ENCODE measurements at regions not wholly inside any gene's neighbourhood (a gene's known extent, or its start where the extent isn't known, plus 50 kb on each side); places are given as distances from the start of the nearest gene placed in this dataset.

GRCh38 chr13:58908019-58908679 is 1255.6 kb downstream of the DIAPH3 start:
- H3K27me3 Mint-ChIP-seq (ENCODE audit: low read depth) = no peaks in the 10 kb centered on the region
- no peaks in the 10 kb centered on the region for H4K20me1 ChIP-seq (ENCODE audit: control insufficient read depth, insufficient read depth, insufficient read length)

More at GRCh38 chr13:58908019-58908679, 1255.6 kb downstream of the DIAPH3 start:
- Histone ChIP-seq H3K27ac (ENCODE audit: insufficient read length, low read depth, low read length) (no peak overlapping the region), H3K4me2 (ENCODE audit: insufficient read depth, insufficient read length, low read length) (no peak overlapping the region), H3K9me3 (ENCODE audit: control insufficient read depth, low read depth, low read length) (no peaks in the 10 kb centered on the region), H3K14ac (ENCODE audit: insufficient read depth, low read length) (no peak overlapping the region), H3K9ac (ENCODE audit: extremely low read depth, insufficient read length, low read length) (no peak overlapping the region), H2AK5ac (ENCODE audit: insufficient read length, low read length) (no peak overlapping the region), H4K8ac (replicated peaks; ENCODE audit: insufficient read length, low read depth, low read length) (no peak overlapping the region), H4K91ac (ENCODE audit: insufficient read length, low read depth, low read length) (no peak overlapping the region), H3K56ac (ENCODE audit: insufficient read length, low read depth, low read length) (no peak overlapping the region), H4K5ac (ENCODE audit: insufficient read length, low read depth, low read length) (no peak overlapping the region), H3K4ac (ENCODE audit: low read depth, low read length) (no peak overlapping the region), H3K18ac (ENCODE audit: insufficient read length, low read depth, low read length) (no peak overlapping the region), H2AFZ (ENCODE audit: low read length) (no peak overlapping the region), H2BK12ac (ENCODE audit: insufficient read length, low read depth, low read length) (no peak overlapping the region), H3K23me2 (ENCODE audit: insufficient read length, low read depth, low read length, poor library complexity, severe bottlenecking) (no peaks in the 10 kb centered on the region), H2BK5ac (ENCODE audit: insufficient read length, low read length) (no peak overlapping the region), H3K4me1 (ENCODE audit: insufficient read depth, low read length) (no peaks in the 10 kb centered on the region), H3T11ph (ENCODE audit: low read length) (no peak overlapping the region), H3K79me2 (ENCODE audit: insufficient read depth, low read length) (no peaks in the 10 kb centered on the region), H3K23ac (ENCODE audit: insufficient read length, low read depth, low read length) (no peak overlapping the region), H3K27me3 (ENCODE audit: insufficient read depth, low read length) (no peaks in the 10 kb centered on the region), H2BK120ac (ENCODE audit: low read depth, low read length, poor library complexity, severe bottlenecking) (no peak overlapping the region), H2BK20ac (ENCODE audit: low read depth, low read length, poor library complexity, severe bottlenecking) (no peak overlapping the region), H3K79me1 (ENCODE audit: insufficient read depth, low read depth, low read length, poor library complexity, severe bottlenecking) (no peaks in the 10 kb centered on the region), H2BK15ac (ENCODE audit: low read depth, low read length) (no peak overlapping the region)
- Mint-ChIP-seq H3K4me1 (no peaks in the 10 kb centered on the region), H3K9me3 (no peaks in the 10 kb centered on the region; a peak in 1 of 5 replicates), H3K27ac (no peak overlapping the region; a peak in 1 of 7 replicates), H3K4me3 (no peak overlapping the region), H3K36me3 (ENCODE audit: insufficient read depth in 1 of 3, low read depth in 3 of 3) (no peaks in the 10 kb centered on the region; a peak in 1 of 7 replicates)
- no peak for DNase-seq
- no peak for TF ChIP-seq CTCF (conservative IDR thresholded peaks at IDR 0.05)
- no CpG with 5 or more reads among the region's 2 CpGs for WGBS (ENCODE audit: extremely low coverage, insufficient read length, low lambda C conversion rate)
